ENCODE measurements at regions not wholly inside any gene's neighbourhood (a gene's known extent, or its start where the extent isn't known, plus 50 kb on each side); places are given as distances from the start of the nearest gene placed in this dataset.

GRCh38 chr10:57955076-57955475, 312.6 kb downstream of the IPMK start:
- Histone ChIP-seq H3K36me3 (ENCODE audit: control insufficient read depth in 2 of 2, insufficient read depth in 2 of 2, low read length in 1 of 2) (no peaks in the 10 kb centered on the region), H3K9ac (ENCODE audit: control insufficient read depth, insufficient read depth, low read length) (no peak overlapping the region), H3K4me2 (ENCODE audit: control insufficient read depth, insufficient read depth) (no peak overlapping the region), H3K27ac (ENCODE audit: control insufficient read depth, insufficient read depth) (no peak overlapping the region), H2AFZ (ENCODE audit: control insufficient read depth, low read depth, low read length) (no peak overlapping the region), H3K9me3 (replicated peaks; ENCODE audit: control insufficient read depth, insufficient read depth, low read length) (no peaks in the 10 kb centered on the region), H3K4me3 (no peak overlapping the region), H4K20me1 (ENCODE audit: control insufficient read depth, insufficient read depth) (no peaks in the 10 kb centered on the region), H3K4me1 (ENCODE audit: control insufficient read depth, insufficient read depth, low read length) (no peaks in the 10 kb centered on the region), H3K79me2 (ENCODE audit: control insufficient read depth, insufficient read depth, low read length) (no peaks in the 10 kb centered on the region), H3K27me3 (replicated peaks in 1 of 2; ENCODE audit: control insufficient read depth in 2 of 2, insufficient read depth in 2 of 2, low read length in 1 of 2) (no peaks in the 10 kb centered on the region; a peak in 1 of 4 replicates)
- FAIRE-seq: no peak
- RAD21 ChIA-PET (ENCODE audit: unreplicated experiment): no interaction called here
- in situ Hi-C loops (cut with MboI): no loop called here
- DNase-seq (ENCODE audit: low read depth, low spot score): no peak
- intact Hi-C loops (cut with micrococcal nuclease; ENCODE audit: unreplicated experiment): no loop called here
- WGBS (ENCODE audit: insufficient coverage, insufficient replicate concordance, low lambda C conversion rate, missing lambda C conversion rate): 26% methylated on average over 2 of the region's 2 CpGs
- POLR2A ChIA-PET: no interaction called here
- no TSS peak for BruUV-seq (replicated peaks)
- CTCF ChIA-PET: no interaction called here
- no peak for ATAC-seq
- SMC1A ChIA-PET (ENCODE audit: uncharacterized antibody, unreplicated experiment): interaction anchor here (0.6 kb wide), 2 partner anchors 10 to 133 kb away, joined by 3 read pairs; no protein-coding TSS in a partner anchor
- TF ChIP-seq GABPA (IDR thresholded peaks at IDR 0.05; ENCODE audit: low read depth) (no peak), IKZF1 (conservative IDR thresholded peaks at IDR 0.05) (no peak), PAX8 (IDR thresholded peaks at IDR 0.05) (no peak), NFYB (IDR thresholded peaks at IDR 0.05; ENCODE audit: insufficient read depth, low read depth, low read length) (no peak), BCL11A (IDR thresholded peaks at IDR 0.05; ENCODE audit: low read depth, low read length) (no peak), ATF2 (IDR thresholded peaks at IDR 0.05; ENCODE audit: low read length) (no peak), PAX5 (IDR thresholded peaks at IDR 0.05; ENCODE audit: borderline replicate concordance, low read depth, low read length) (no peak), TBL1XR1 (IDR thresholded peaks at IDR 0.05; ENCODE audit: low read depth, low read length) (no peak), IKZF2 (IDR thresholded peaks at IDR 0.05) (no peak), POLR2AphosphoS5 (IDR thresholded peaks at IDR 0.05; ENCODE audit: low read length) (no peak), FOS (IDR thresholded peaks at IDR 0.05; ENCODE audit: borderline replicate concordance, extremely low read depth, insufficient read length) (no peak), LARP7 (IDR thresholded peaks at IDR 0.05) (no peak), WRNIP1 (IDR thresholded peaks at IDR 0.05; ENCODE audit: borderline replicate concordance, low read depth, low read length) (no peak), CHD1 (IDR thresholded peaks at IDR 0.05; ENCODE audit: low read depth, low read length) (no peak), GATAD2B (conservative IDR thresholded peaks at IDR 0.05; ENCODE audit: low read depth) (no peak), MYB (IDR thresholded peaks at IDR 0.05; ENCODE audit: borderline replicate concordance, low read depth, low read length) (no peak), E2F8 (IDR thresholded peaks at IDR 0.05; ENCODE audit: low read depth, partially characterized antibody) (no peak)
- TF ChIP-seq, protein P1, sequence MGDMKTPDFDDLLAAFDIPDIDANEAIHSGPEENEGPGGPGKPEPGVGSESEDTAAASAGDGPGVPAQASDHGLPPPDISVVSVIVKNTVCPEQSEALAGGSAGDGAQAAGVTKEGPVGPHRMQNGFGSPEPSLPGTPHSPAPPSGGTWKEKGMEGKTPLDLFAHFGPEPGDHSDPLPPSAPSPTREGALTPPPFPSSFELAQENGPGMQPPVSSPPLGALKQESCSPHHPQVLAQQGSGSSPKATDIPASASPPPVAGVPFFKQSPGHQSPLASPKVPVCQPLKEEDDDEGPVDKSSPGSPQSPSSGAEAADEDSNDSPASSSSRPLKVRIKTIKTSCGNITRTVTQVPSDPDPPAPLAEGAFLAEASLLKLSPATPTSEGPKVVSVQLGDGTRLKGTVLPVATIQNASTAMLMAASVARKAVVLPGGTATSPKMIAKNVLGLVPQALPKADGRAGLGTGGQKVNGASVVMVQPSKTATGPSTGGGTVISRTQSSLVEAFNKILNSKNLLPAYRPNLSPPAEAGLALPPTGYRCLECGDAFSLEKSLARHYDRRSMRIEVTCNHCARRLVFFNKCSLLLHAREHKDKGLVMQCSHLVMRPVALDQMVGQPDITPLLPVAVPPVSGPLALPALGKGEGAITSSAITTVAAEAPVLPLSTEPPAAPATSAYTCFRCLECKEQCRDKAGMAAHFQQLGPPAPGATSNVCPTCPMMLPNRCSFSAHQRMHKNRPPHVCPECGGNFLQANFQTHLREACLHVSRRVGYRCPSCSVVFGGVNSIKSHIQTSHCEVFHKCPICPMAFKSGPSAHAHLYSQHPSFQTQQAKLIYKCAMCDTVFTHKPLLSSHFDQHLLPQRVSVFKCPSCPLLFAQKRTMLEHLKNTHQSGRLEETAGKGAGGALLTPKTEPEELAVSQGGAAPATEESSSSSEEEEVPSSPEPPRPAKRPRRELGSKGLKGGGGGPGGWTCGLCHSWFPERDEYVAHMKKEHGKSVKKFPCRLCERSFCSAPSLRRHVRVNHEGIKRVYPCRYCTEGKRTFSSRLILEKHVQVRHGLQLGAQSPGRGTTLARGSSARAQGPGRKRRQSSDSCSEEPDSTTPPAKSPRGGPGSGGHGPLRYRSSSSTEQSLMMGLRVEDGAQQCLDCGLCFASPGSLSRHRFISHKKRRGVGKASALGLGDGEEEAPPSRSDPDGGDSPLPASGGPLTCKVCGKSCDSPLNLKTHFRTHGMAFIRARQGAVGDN (IDR thresholded peaks at IDR 0.05): no peak

Measured in GM12878 (cell line).